BJ (cell line): ENCODE measurements at regions not wholly inside any gene's neighbourhood (a gene's known extent, or its start where the extent isn't known, plus 50 kb on each side); places are given as distances from the start of the nearest gene placed in this dataset.

Experiments
- CTCF ChIA-PET: fragments of 350-600 bp; formaldehyde crosslinking; extraction: SDS; loops from one replicate; lab custom pipeline; 2021; ENCODE audit warnings: antibody characterized with exemption, inconsistent platforms; lab: Yijun Ruan, JAX
- POLR2A ChIA-PET: fragments of 300-600 bp; sonication (Branson Sonifier 250); formaldehyde crosslinking; extraction: SDS; loops from one replicate; lab custom pipeline; 2021; ENCODE audit warnings: antibody characterized with exemption; lab: Charles Lee
- DNase-seq: peaks from one replicate; pipeline ENCODE4 v3.0.0-alpha.2; 2011; ENCODE audit warnings: low read depth
- H3K27me3 ChIP-seq: 2 replicates; pipeline ENCODE4 v1.6.0; 2011; ENCODE audit warnings: low read length; ENCODE audit not compliant: control insufficient read depth, insufficient read depth
- H3K36me3 ChIP-seq: 2 replicates; pipeline ENCODE4 v1.5.1; 2011; ENCODE audit warnings: low read length; ENCODE audit not compliant: control insufficient read depth, insufficient read depth
- H3K4me3 ChIP-seq: 2 replicates; pipeline ENCODE4 v1.5.1; 2011; ENCODE audit warnings: low read depth, mild to moderate bottlenecking, control low read depth, low read length
- TF ChIP-seq, protein P1 (sequence below): IDR thresholded peaks from 2 replicates; pipeline ENCODE4 v1.5.1; 2011; ENCODE audit warnings: low read depth, mild to moderate bottlenecking, control low read depth, inconsistent platforms, low read length, moderate library complexity; ENCODE audit not compliant: insufficient read depth

DNA sequence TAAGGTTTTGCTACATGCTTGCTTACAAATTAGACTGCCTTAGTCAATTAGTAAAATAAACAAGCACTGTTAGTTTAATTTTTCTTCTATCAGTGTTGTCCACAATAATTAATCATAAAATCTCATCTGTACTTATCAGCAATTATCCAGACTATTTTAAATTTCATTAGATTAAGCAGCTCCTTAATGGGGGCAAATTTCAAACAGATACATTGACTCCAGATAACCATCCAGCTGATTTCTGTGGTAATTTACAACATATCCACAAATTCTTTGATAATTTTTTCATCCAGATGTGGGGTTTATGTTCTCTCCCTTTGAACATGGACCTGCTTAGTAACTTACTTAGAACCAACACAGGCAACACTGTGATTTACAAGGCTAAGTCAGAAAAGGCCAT, 170.4 kb upstream of the CWC22 start:
- no peaks in the 10 kb centered on the region for H3K36me3 ChIP-seq
- DNase-seq: no peak
- TF ChIP-seq, protein P1, sequence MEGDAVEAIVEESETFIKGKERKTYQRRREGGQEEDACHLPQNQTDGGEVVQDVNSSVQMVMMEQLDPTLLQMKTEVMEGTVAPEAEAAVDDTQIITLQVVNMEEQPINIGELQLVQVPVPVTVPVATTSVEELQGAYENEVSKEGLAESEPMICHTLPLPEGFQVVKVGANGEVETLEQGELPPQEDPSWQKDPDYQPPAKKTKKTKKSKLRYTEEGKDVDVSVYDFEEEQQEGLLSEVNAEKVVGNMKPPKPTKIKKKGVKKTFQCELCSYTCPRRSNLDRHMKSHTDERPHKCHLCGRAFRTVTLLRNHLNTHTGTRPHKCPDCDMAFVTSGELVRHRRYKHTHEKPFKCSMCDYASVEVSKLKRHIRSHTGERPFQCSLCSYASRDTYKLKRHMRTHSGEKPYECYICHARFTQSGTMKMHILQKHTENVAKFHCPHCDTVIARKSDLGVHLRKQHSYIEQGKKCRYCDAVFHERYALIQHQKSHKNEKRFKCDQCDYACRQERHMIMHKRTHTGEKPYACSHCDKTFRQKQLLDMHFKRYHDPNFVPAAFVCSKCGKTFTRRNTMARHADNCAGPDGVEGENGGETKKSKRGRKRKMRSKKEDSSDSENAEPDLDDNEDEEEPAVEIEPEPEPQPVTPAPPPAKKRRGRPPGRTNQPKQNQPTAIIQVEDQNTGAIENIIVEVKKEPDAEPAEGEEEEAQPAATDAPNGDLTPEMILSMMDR: no peak
- ChIA-PET POLR2A (no interaction called here), CTCF (interaction anchor here (0.6 kb wide), 2 partner anchors 881 to 1096 kb away, joined by 3 read pairs; no protein-coding TSS in a partner anchor)
- H3K4me3 ChIP-seq: no peak overlapping the region
- H3K27me3 ChIP-seq: no peaks in the 10 kb centered on the region

DNA sequence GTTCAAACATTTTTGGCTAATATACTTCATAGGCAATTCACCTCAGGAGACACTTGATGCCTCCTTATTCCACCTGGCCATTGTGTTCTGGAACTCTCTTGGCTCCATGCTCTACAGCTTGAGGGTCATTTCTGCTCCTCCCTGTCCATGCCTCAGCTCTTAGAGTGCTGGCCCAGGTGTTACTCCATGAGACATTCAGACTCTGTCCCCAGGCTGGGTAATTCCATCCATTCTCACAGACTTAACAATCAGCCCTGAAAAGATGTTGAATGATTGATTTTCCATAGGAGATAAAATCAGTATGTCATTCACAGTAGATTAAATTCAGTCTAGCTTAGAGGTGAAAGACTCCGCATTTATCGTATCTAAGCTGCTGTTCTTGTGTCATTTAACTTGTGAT, 168.6 kb upstream of the CWC22 start:
- DNase-seq: no peak
- Histone ChIP-seq H3K36me3 (no peaks in the 10 kb centered on the region), H3K27me3 (no peaks in the 10 kb centered on the region), H3K4me3 (no peak overlapping the region)
- TF ChIP-seq, protein P1: no peak
- ChIA-PET POLR2A (no interaction called here), CTCF (interaction anchor here (1.0 kb wide), 2 partner anchors 11 to 882 kb away, joined by 3 read pairs; no protein-coding TSS in a partner anchor)

DNA sequence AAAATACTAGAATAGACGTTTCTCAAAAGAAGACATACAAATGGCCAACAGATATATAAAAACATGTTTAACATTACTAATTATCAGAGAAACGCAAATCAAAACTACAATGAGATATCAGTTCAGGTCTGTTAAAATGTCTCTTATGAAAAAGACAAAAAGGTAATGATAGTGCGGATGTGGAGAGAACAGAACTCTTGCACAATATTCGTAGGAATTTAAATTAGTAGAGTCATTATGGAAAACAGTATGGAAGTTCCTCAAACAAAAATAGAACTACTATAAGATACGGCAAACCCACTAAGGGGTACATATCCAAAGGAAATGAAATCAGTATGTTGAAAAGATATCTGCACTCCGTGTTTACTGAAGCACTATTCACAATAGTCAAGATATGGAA, 167.5 kb upstream of the CWC22 start:
- Histone ChIP-seq H3K27me3 (no peaks in the 10 kb centered on the region), H3K36me3 (no peaks in the 10 kb centered on the region), H3K4me3 (no peak overlapping the region)
- TF ChIP-seq, protein P1: no peak
- no peak for DNase-seq
- ChIA-PET POLR2A (no interaction called here), CTCF (no interaction called here)

DNA sequence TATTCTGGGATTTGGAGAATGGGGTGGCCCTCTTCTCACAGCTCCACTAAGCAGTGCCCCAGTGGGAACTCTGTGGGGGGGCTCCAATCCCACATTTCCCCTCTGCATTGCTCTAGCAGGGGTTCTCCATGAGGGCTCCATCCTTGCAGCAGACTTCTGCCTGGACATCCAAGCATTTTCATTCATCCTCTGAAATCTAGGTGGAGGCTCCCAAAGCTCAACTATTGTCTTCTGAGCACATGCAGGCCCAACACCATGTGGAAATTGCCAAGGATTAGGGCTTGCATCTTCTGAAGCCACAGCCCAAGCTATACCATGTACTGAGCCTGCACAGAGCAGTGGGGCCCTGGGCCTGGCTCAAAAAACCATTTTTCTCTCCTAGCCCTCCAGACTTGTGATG, 162.4 kb upstream of the CWC22 start:
- CTCF ChIA-PET: no interaction called here

DNA sequence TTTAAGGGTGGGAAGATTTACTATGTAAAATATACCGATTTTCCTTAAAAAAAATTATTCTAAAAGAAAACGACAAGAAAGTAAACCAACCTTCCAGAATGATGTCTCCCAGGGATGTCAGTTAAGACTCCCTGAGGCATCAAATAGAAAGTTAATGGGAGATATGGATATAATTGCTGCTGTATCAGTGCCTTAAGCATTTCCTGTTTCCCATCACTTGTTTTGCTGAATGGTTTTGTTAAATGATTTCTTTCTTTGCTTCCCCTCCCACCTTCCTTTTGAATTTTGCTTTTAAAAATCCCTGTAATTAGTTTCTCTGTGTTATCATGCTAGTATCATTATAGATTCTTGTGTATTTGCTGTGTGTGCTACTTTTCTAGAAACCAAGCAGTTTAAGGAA, 154.3 kb upstream of the CWC22 start:
- H3K4me3 ChIP-seq: no peak overlapping the region
- H3K27me3 ChIP-seq: no peaks in the 10 kb centered on the region
- TF ChIP-seq, protein P1: no peak
- no peak for DNase-seq
- CTCF ChIA-PET: no interaction called here
- H3K36me3 ChIP-seq: no peaks in the 10 kb centered on the region
- POLR2A ChIA-PET: no interaction called here

More for the DNA sequence above, 162.4 kb upstream of the CWC22 start:
- POLR2A ChIA-PET: no interaction called here
- DNase-seq: no peak
- no peak overlapping the region for H3K4me3 ChIP-seq
- no peaks in the 10 kb centered on the region for H3K36me3 ChIP-seq
- TF ChIP-seq, protein P1: no peak
- H3K27me3 ChIP-seq: no peaks in the 10 kb centered on the region
